Upper lobe of right lung (tissue), 1 donor: ENCODE measurements at regions not wholly inside any gene's neighbourhood (a gene's known extent, or its start where the extent isn't known, plus 50 kb on each side); places are given as distances from the start of the nearest gene placed in this dataset.

Source experiments
- ATAC-seq: fragments of 200-7000 bp; cut with Tn5 transposase; one replicate; pipeline ENCODE4 v1.9.1; 2020; ENCODE audit warnings: mild to moderate bottlenecking, moderate library complexity
- DNase-seq: peaks from one replicate; pipeline ENCODE4 v3.0.0-alpha.2; 2020
- H3K27ac ChIP-seq: fragments of 200-600 bp; one replicate; pipeline ENCODE4 v1.8.0; 2022
- H3K27me3 ChIP-seq: fragments of 200-600 bp; one replicate; pipeline ENCODE4 v1.8.0; 2022; ENCODE audit warnings: mild to moderate bottlenecking
- H3K36me3 ChIP-seq: fragments of 200-600 bp; one replicate; pipeline ENCODE4 v1.8.0; 2022
- H3K4me1 ChIP-seq: fragments of 200-600 bp; one replicate; pipeline ENCODE4 v1.8.0; 2022
- H3K4me3 ChIP-seq: fragments of 200-600 bp; one replicate; pipeline ENCODE4 v1.8.0; 2022; ENCODE audit warnings: mild to moderate bottlenecking
- H3K9me3 ChIP-seq: fragments of 200-600 bp; one replicate; pipeline ENCODE4 v1.8.0; 2022
- intact Hi-C: fragments of 100-400 bp; cut with DNase I; formaldehyde crosslinking; loops from one replicate; pipeline ENCODE4 v1.11.0; 2022
- TF ChIP-seq, protein P1 (sequence below): fragments of 200-600 bp; IDR thresholded peaks from one replicate; pipeline ENCODE4 v1.8.0; 2022; ENCODE audit warnings: antibody characterized with exemption
- donor health status: DM: no; HTN: yes; CAD: no; lungs with severe emphysema.

DNA sequence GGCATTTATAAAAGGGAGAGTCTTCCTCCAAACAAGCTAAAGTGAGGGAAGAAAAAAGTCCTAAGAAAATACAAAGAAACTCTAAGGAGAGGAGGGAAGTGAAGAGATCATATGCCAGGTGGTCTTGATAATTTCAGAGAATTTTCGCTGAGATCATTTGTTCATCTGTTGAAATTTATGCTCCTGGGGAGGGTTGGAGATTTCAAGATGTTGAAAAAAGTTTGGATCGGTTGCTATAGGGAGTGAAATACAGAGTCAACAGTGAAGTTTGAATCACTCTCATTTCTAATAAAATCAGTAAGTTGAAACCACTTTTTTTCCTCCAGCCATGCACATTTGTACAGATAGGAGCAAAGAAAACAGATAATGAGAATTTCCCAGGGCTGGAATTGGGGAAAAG is 299.1 kb upstream of the ADAMTS5 start:
- Histone ChIP-seq H3K27ac (no peak overlapping the region), H3K27me3 (no peaks in the 10 kb centered on the region), H3K4me3 (no peak overlapping the region), H3K9me3 (no peaks in the 10 kb centered on the region), H3K36me3 (no peaks in the 10 kb centered on the region), H3K4me1 (no peaks in the 10 kb centered on the region)
- DNase-seq (no peak), ATAC-seq (no peak)
- intact Hi-C loops: no loop called here
- TF ChIP-seq, protein P1, sequence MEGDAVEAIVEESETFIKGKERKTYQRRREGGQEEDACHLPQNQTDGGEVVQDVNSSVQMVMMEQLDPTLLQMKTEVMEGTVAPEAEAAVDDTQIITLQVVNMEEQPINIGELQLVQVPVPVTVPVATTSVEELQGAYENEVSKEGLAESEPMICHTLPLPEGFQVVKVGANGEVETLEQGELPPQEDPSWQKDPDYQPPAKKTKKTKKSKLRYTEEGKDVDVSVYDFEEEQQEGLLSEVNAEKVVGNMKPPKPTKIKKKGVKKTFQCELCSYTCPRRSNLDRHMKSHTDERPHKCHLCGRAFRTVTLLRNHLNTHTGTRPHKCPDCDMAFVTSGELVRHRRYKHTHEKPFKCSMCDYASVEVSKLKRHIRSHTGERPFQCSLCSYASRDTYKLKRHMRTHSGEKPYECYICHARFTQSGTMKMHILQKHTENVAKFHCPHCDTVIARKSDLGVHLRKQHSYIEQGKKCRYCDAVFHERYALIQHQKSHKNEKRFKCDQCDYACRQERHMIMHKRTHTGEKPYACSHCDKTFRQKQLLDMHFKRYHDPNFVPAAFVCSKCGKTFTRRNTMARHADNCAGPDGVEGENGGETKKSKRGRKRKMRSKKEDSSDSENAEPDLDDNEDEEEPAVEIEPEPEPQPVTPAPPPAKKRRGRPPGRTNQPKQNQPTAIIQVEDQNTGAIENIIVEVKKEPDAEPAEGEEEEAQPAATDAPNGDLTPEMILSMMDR: no peak

DNA sequence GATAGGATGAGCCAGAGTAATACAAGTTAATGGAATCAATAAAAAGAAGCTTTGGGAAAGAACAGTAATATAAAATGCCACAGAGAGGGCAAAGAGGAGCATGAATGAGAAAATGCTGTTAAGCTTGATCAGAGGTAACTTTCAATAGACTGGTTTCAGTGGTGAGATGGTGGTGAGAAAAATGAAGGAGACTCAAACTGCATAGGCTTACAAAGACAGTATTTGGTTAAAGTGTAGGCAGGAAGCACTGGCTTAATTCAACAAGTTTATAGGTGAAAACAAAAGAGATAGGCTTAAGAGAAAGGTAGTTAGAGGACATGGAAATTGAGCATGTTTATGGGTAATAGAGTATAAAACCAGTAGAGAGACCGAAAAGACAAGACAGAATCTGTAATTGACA is 298.6 kb upstream of the ADAMTS5 start:
- DNase-seq (no peak), ATAC-seq (no peak)
- H3K27me3 ChIP-seq: no peaks in the 10 kb centered on the region
- H3K4me3 ChIP-seq: no peak overlapping the region
- no peaks in the 10 kb centered on the region for H3K4me1 ChIP-seq
- no peak overlapping the region for H3K27ac ChIP-seq
- H3K9me3 ChIP-seq: no peaks in the 10 kb centered on the region
- H3K36me3 ChIP-seq: no peaks in the 10 kb centered on the region
- intact Hi-C loops: no loop called here
- TF ChIP-seq, protein P1: no peak

DNA sequence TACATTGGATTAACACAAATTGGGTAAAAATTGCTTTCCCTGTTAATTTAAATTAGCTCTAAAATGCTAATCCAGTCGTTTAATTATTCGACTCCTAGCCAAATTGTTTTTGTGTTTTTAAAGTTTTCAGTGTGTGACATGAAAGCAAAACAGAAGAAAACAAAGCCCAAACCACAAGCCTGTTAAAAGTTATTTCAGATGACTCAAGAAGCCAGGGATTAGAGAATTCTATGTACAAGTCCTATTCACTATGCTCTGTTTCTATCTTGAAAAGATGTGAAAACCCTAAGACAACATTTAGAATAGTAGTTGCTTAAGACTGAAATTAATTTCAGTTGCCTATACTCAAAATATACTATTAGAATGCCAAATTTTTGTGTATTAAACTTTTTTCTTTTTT is 294.8 kb upstream of the ADAMTS5 start:
- TF ChIP-seq, protein P1: no peak
- DNase-seq (no peak), ATAC-seq (no peak)
- Histone ChIP-seq H3K4me3 (no peak overlapping the region), H3K36me3 (no peaks in the 10 kb centered on the region), H3K4me1 (no peaks in the 10 kb centered on the region), H3K27ac (no peak overlapping the region), H3K27me3 (no peaks in the 10 kb centered on the region), H3K9me3 (no peaks in the 10 kb centered on the region)
- intact Hi-C loops: no loop called here

DNA sequence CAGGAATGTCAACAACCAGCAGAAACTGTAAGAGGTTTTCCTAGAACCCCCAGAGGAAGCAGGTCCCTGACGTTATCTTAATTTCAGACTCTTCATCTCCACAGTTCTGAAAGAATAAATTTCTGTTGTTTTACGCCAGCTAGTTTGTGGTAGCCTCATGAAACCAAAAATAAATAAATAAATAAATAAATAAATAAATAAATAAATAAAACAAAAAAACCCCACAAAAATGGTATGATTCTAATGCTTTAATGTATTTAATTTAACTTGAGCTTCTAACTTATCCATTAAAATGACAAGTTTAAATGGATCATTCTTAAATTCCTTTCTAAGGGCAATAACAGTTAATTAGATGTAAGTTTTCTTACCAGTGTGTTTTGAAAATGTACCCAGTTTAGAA is 293.8 kb upstream of the ADAMTS5 start:
- H3K36me3 ChIP-seq: no peaks in the 10 kb centered on the region
- TF ChIP-seq, protein P1: no peak
- no peak for ATAC-seq
- intact Hi-C loops: no loop called here
- no peak overlapping the region for H3K4me3 ChIP-seq
- no peaks in the 10 kb centered on the region for H3K27me3 ChIP-seq
- H3K27ac ChIP-seq: no peak overlapping the region
- H3K4me1 ChIP-seq: no peaks in the 10 kb centered on the region
- no peak for DNase-seq
- H3K9me3 ChIP-seq: no peaks in the 10 kb centered on the region

DNA sequence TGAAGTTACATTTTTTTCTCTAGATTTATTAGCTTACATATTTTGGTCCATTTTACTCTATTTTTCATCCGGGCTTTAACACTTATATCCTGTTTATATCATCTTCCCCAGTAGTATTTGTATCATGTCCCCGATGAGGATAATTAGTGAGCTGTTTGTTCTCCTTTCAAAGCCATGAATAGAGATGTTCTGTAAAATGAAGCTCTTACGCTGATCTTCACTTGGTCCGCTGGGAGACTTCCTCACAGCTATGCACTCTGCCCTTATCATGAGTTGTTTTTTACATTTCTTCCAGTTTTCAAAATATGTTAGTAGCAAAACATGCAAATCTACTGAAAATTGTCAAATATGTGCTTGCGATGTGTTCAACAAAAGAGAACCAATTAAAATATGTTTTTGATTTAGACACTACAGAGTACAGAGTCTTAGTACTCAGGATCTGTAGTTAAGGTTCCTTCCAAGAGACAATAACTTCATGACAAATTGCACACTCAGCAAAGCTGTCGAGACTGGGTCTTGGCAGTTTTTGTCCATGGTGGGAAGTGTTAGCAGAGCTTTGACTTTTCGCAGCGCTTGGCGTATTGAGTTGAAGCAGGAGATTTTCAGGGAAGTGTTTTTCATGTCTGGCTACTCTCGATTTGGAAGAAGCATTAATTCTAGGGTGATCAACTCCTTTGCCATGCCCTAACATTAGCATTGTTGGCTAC is 292.0 kb upstream of the ADAMTS5 start:
- Histone ChIP-seq H3K4me1 (no peaks in the 10 kb centered on the region), H3K9me3 (no peaks in the 10 kb centered on the region), H3K4me3 (no peak overlapping the region), H3K27ac (no peak overlapping the region), H3K36me3 (no peaks in the 10 kb centered on the region), H3K27me3 (no peaks in the 10 kb centered on the region)
- ATAC-seq (no peak), DNase-seq (no peak)
- intact Hi-C loops: no loop called here
- TF ChIP-seq, protein P1: no peak
